ACHN (cell line): ENCODE measurements at regions not wholly inside any gene's neighbourhood (a gene's known extent, or its start where the extent isn't known, plus 50 kb on each side); places are given as distances from the start of the nearest gene placed in this dataset.
"Not testable (repeated sequence)": the region's sequence is repeated elsewhere in the genome, so short reads cannot be mapped to it uniquely, and the experiment has no call there.

ENCODE experiments used
- DNase-seq: peaks from one replicate; pipeline ENCODE4 v3.0.0-alpha.2; 2015
- in situ Hi-C: cut with HindIII; loops from 2 replicates; pipeline ENCODE4 v1.10.0; 2017; ENCODE audit warnings: low sequenced_read_pairs, low pct_ligation_motif_present, low pct_unique_long_range_greater_than_20kb

DNA sequence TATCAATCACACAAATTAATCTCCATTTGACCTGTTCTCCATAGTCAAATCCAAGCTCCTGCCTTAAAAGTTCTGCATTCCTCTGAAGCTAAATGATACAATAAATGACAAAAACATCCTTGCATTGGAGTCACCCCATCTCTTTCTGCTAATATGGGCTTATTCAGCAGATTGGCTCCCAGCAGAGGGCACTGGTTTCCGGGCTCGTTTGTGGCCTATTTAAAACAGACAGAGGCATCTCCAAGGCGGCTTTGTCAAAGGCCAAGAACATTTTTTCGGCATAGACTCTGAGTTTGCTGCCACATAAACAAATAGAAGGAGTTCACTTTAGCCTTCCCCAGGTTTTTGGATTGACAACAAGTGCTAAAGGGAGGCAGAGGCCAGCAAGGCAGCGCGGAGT is 204.4 kb upstream of the RASGRP1 start:
- in situ Hi-C loops: no loop called here
- peak; percentile 0 for DNase-seq

DNA sequence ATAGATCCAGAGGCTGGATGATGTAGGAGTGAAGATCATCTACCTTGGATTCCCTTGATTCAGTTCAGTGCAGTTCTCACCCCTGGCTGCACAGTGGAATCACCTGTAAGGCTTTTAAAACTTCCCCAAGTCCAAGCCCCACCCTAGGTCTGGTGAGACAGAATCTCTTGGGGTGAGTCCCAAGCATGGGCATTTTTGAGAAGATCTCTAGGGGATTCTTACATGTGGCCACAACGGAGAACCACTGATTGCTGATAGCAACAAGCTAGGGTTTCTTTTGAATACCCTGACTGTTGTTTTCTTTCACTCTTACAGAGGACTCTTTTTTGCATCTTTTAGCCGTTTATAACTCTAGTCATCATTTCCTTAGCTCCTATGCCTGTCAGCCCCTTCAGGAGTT is 204.9 kb upstream of the RASGRP1 start:
- in situ Hi-C loops: no loop called here

DNA sequence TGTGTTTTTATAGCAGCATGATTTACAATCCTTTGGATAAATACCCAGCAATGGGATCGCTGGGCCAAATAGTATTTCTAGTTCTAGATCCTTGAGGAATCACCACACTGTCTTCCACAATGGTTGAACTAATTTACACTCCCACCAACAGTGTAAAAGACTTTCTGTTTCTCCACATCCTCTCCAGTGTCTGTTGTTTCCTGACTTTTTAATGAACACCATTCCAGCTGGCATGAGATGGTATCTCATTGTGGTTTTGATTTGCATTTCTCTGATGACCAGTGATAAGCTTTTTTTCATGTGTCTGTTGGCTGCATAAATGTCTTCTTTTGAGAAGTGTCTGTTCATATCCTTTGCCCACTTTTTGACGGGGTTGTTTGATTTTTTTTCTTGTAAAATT is 209.5 kb upstream of the RASGRP1 start:
- in situ Hi-C loops, DNase-seq: not testable (repeated sequence)

More for the DNA sequence above, 204.9 kb upstream of the RASGRP1 start:
- no peak for DNase-seq

DNA sequence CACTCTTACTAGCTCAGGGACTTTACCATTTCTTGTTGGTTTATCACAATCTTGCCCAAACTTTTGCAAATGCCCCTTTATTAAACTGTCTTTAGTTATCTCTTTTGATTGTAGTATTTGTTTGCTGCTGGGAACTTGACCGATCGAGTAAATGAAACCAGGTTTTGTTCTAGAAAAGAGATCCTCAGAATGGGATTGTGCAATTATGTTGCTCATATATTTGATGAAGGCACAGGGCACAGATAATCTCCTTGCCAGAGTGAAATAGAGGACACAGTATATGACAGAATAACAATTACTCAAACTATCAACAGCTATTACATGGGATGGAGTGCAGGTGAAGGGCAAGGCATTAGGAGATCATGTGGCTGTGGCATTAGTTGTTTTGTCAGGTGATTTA is 216.6 kb upstream of the RASGRP1 start:
- in situ Hi-C loops: no loop called here
- DNase-seq: no peak

DNA sequence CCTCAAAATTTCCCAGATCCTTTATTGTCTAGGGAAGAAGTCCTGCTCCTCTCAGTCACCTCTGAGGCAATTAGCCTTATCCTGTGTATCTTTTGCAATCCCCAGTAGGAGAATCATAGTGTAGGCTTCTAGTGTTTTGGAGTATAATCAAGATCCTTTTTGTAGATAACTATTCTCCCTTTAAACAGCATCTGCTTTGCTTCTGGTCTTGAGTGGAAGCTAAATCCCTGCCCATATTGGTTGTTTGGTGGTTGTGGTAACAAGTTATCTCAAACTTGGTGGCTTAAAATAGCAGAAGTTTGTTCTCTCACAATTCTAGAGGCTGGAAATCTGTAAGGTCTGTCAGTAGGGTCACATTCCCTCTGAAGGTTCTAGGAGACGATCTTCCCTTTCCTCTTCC is 217.5 kb upstream of the RASGRP1 start:
- no peak for DNase-seq
- in situ Hi-C loops: no loop called here

DNA sequence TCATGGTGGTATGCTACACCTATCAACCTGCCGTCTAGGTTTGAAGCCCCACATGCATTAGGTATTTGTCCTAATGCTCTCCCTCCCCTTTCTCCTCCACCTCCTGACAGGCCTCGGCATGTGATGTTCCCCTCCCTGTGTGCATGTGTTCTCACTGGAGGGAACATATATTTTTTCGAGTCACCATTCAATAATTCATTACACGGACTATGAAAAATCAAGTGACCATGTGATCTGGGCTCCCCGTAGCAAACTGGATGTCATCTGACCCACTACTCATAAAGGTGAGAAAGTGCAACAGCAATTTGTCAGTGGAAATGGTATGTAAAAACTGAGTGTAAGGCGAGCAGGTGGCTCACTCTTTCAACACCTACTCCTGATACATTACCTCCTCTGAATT is 224.3 kb upstream of the RASGRP1 start:
- no peak for DNase-seq
- in situ Hi-C loops: no loop called here

DNA sequence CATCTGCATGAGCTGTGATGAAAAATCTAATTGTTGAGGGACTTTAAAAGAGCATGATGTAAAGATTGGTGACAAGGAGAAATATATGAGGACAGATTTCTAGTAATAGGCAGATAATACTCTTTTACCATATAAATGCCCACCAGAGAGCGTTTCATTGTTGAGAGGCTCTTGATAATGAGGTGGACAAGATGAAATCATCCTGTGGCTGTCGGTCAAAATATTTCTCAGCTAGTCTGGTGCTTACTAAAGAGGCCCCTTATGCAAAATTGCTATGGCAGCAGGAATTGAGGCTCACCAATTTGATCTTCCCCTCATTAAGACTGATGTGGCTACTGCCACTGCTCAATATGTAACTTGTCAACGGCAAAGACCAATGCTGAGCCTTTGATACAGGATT is 225.0 kb upstream of the RASGRP1 start:
- no peak for DNase-seq
- in situ Hi-C loops: no loop called here

DNA sequence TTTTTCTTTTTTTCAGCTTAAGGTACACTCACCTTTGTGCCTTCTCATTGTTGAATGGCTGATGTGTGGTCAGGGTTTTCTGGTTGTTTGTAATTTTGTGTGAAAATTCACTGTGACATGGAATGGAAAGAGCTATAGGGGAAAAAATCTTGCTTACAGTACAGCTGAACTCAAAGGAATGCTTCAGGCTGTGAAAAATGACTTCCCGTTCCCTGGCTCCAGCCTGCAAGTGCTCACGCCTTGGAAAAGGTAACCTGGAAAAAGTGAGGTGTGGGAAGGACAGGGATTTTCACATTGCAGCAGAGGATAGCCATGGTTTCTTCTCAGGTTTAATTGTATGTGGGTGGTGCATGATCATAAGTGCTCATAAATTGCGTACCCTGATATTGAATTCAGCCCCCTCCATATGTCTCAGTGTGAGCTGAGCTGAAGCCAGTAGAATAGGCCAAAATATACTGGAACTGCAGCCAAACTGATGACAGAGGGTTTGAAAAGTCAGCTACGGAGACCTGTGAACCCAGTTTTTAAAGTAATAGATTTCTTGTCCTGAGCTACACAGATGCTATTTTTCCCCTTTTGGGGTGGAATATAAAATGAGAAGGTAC is 228.7 kb upstream of the RASGRP1 start:
- no peak for DNase-seq
- in situ Hi-C loops: no loop called here

DNA sequence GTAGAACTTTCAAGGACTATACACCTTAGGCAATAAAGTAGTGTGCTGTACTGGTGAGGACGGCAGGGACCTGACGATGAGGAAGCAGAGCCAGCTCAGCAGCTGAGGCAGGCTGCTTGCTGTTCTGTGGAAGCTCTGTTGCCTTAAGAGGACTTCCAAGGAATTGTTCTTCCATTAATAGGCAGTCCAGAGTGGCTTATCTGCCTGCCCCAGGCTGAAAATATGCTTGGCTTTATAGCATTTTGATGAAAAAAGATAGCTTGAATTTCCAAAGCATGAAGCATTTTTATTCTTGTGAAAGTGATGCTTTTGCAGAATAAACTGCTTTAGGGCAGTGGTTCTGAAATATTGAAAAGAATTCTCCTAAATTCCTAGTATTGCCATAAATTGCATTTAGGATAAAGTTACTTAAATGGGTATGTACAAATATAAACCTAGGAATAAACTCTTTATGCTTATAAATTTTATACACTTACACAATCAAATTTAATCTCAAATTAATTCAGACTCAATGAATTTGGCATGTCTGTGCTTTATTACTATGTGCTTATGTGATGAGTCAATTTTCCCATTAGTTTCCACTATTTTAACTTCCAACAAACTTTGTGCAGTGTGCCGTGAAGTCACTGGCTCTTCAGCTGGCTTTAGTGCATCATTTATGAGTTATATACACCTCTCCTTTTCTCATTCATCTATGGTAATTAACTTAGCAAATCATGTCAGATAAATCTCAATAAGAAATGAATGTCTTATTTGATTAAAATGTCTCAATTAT is 231.0 kb upstream of the RASGRP1 start:
- in situ Hi-C loops: no loop called here
- no peak for DNase-seq

DNA sequence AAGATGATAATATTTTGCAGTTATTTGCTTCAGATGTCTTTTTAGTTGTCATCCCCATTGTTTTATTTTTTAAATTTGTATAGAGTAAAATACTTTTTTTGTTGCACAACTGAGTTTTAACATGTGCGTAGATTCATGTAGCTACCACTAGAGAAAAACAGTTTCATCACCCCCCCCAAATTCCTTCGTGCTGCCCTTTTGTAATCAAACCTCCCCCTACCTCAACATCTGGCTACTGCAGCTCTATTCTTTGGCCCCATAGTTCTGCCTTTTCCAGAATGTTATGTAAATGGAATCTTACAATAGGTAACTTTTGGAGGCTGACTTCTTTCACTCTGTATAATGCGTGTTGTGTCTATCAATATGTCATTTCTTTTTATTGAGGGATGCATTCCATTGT is 232.0 kb upstream of the RASGRP1 start:
- in situ Hi-C loops: no loop called here

DNA sequence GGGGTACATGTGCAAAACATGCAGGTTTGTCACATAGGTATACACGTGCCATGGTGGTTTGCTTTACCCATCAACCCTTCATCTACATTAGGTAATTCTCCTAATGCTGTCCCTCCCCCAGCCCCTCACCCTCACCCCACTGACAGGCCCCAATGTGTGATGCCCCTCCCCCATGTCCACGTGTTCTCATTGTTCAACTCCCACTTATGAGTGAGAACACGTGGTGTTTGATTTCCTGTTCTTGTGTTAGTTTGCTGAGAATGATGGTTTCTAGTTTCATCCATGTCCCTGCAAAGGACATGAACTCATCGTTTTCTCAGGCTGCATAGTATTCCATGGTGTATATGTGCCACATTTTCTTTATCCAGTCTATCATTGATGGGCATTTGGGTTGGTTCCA is 232.9 kb upstream of the RASGRP1 start:
- in situ Hi-C loops, DNase-seq: not testable (repeated sequence)

More for the DNA sequence above, 232.0 kb upstream of the RASGRP1 start:
- no peak for DNase-seq

DNA sequence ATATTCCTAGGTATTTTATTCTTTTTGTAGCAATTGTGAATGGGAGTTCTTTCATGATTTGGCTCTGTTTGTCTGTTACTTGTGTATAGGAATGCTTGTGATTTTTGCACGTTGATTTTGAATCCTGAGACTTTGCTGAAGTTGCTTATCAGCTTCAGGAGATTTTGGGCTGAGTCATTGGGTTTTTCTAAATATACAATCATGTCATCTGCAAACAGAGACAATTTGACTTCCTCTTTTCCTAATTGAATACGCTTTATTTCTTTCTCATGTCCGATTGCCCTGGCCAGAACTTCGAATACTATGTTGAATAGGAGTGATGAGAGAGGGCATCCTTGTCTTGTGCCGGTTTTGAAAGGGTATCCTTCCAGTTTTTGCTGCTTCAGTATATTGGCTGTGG is 234.6 kb upstream of the RASGRP1 start:
- DNase-seq, in situ Hi-C loops: not testable (repeated sequence)

DNA sequence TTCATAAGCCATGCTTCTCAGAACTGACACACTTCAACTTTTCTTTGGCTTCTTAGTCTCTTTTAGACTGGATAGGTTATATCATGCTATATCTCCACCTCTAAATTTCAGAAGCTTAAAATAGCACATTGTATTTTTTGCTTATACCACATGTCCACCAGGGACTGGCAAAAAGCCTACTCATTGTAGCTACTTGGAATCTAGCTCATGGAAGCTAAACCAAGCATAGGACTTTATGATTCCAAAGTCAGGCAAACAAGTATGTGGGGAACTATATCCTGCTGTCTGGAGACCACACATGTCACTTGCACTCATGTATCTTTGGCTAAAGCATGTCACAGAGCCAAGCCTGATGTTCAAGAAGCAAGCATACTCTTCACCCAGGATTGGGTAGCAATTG is 245.0 kb upstream of the RASGRP1 start:
- DNase-seq: no peak
- in situ Hi-C loops: no loop called here

DNA sequence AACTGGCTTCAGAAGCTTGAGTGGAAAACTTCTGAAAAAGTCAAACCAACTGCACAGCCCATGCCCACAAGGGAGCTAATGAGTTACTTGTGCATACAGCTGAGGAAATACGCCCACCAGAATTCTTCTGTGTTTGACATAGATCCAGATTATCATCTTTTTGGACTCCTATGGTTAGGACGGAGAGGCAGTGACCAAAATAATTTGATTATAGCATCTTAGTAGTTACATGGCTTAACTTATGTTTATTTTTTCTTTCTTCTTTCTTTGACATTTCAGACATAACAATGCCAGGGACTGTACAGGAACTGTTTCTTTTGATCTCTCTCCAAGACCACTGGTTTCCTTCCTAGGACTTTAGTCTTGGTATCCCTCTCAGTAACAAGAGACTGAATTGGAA is 246.1 kb upstream of the RASGRP1 start:
- DNase-seq: no peak
- in situ Hi-C loops: no loop called here

DNA sequence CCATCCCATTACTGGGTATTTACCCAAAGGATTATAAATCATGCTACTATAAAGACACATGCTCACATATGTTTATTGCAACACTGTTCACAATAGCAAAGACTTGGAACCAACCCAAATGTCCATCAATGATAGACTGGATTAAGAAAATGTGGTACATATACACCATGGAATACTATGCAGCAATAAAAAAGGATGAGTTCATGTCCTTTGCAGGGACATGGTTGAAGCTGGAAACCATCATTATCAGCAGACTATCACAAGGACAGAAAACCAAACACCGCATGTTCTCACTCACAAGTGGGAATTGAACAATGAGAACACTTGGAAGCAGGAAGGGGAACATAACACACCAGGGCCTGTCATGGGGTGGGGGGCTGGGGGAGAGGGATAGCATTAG is 249.6 kb upstream of the RASGRP1 start:
- in situ Hi-C loops: not testable (repeated sequence)

DNA sequence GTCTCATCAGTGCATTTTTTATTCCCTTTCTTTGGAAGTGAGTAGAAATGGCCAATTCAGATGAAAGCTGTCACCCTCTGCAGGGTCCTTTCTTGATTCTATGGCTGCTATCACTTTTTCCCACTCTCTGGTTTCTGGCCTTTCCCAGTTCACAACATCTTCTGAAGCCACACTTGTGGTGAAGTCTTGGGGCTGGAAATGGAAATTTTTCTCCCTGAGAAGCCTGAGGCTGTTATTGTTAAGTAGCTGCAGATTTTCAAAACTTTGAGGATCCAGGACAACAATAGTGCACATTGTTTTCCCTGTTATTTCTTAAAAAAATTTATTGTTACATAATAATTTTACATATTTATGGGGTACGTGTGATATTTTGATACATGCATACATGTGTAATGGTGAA is 250.3 kb upstream of the RASGRP1 start:
- DNase-seq: no peak
- in situ Hi-C loops: no loop called here

More for the DNA sequence above, 249.6 kb upstream of the RASGRP1 start:
- not testable (repeated sequence) for DNase-seq

DNA sequence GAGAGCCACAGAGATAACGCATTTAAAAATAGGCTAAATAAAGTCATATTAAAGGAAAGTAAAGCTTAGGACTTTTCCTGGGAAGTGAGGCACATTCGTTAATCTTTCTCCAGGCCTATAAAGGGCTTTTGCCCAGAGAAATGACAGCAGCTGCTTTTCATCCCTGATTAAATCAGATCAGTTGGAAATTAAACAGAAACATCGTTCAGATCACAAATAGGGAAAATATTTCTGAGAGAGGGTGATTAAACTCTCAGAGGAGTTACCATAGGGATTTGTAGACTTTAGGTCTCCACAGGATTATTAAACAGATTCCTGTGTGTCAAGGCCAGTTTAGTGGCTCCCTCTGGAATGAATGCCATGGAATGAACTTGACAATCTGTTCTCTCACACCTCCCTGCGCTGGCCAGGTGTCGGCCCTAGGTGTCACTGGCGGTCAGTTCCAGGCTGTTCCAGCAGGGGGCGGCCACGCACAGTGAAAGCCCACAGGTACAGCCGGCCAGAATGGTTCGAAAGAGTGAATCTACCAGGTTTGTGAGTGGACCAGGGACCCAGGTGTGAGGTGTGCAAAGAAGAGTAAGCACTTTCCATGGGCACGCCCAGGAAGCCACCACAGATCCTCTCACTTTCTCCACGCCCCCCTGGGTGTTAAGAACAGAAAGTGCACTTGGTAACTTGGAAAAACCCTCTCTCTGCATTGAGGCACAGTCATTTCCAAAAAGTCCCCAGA is 253.0 kb upstream of the RASGRP1 start:
- in situ Hi-C loops: no loop called here
- DNase-seq: peak; percentile 77

DNA sequence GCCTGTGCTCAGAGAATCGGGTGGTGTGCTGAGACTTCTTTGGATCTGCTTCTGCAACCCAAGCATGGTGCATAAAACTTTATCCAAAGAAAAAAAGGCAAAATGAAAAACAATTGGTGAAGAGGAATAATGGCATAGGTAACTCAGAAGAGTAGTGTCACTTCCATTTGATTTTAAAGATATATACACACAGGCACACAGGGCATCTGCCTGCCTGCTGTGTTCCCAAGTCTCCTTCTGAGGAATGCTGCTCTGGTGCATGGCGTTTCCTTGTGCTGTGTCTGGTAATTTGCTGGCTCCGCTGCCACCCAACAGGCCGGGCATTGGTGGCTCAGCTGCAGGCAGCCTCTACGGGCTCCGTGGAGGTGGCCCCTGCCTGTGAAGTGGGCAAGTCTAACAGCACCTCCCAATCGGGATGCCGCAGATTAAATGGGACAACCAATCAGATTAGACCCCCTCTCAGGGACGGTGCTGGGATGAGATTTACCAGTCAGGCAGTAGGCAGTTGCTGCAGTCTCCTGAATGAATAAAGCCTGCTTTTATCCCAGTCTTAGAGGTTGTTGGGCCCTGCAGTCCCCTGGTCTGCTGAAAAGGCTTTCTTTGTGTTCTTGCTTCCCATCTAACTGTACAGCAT is 253.7 kb upstream of the RASGRP1 start:
- peak; percentile 70 for DNase-seq
- in situ Hi-C loops: no loop called here

DNA sequence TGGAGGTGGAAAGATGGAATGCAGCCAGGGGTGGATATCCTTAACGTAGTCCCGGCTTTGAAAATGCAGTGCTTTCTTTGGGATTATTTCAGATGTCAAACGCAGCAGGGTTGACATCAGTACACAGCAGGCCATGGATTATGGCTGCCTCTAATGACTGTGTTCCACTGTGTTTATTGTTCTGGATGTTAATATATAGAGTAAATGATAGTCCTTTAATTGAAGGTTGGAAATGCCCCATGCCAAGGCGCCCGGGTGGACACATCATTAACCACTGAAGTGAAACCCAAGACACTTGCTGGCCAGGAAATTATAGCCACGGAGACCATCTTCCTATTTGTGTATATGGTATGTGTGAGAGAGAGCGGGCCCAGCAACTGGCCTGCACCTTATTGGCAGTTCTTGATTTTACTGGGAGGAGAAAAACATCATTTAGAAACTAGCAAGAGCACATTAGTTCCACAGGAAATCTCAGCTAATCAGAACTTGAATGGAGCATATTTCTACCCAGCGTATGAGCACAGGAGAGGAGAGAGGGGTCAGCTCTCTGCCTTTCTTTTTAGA is 254.9 kb upstream of the RASGRP1 start:
- in situ Hi-C loops: no loop called here
- DNase-seq: no peak
